ENCODE measurements at regions not wholly inside any gene's neighbourhood (a gene's known extent, or its start where the extent isn't known, plus 50 kb on each side); places are given as distances from the start of the nearest gene placed in this dataset.

- Histone ChIP-seq H3K9me3 (ENCODE audit: control insufficient read depth, insufficient read depth, low read depth, low read length) (no peaks in the 10 kb centered on the region), H3K4me3 (ENCODE audit: low read depth, low read length) (no peak overlapping the region), H3K27ac (ENCODE audit: extremely low read depth, low read depth, low read length) (no peak overlapping the region), H3K36me3 (ENCODE audit: control insufficient read depth in 2 of 2, insufficient read depth in 1 of 2, low read length in 2 of 2) (no peaks in the 10 kb centered on the region), H3K4me1 (ENCODE audit: control insufficient read depth, insufficient read depth, low read length) (no peaks in the 10 kb centered on the region)
- CTCF ChIA-PET = interaction anchor here (0.6 to 2.6 kb wide), 11 partner anchors 8 to 1229 kb away, joined by 3 to 11 read pairs (median 4); no protein-coding TSS in a partner anchor
- TF ChIP-seq ZNF707 (tag by site-specific recombination; IDR thresholded peaks at IDR 0.05) = no peak
- TF ChIP-seq ZSCAN18 (tag by site-specific recombination; IDR thresholded peaks at IDR 0.05) = no peak
- no peak for TF ChIP-seq PRDM6 (tag by site-specific recombination; IDR thresholded peaks at IDR 0.05)
- TF ChIP-seq, protein P1, sequence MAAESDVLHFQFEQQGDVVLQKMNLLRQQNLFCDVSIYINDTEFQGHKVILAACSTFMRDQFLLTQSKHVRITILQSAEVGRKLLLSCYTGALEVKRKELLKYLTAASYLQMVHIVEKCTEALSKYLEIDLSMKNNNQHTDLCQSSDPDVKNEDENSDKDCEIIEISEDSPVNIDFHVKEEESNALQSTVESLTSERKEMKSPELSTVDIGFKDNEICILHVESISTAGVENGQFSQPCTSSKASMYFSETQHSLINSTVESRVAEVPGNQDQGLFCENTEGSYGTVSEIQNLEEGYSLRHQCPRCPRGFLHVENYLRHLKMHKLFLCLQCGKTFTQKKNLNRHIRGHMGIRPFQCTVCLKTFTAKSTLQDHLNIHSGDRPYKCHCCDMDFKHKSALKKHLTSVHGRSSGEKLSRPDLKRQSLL (tag by site-specific recombination; IDR thresholded peaks at IDR 0.05) = no peak
- TF ChIP-seq ZNF664 (tag by site-specific recombination; IDR thresholded peaks at IDR 0.05) = no peak
- TF ChIP-seq ZNF362 (tag by site-specific recombination; IDR thresholded peaks at IDR 0.05) = no peak
- TF ChIP-seq KLF10 (tag by site-specific recombination; IDR thresholded peaks at IDR 0.05) = no peak
- TF ChIP-seq ZNF202 (tag by site-specific recombination; IDR thresholded peaks at IDR 0.05; ENCODE audit: borderline replicate concordance) = no peak
- no peak for TF ChIP-seq ZNF571 (tag by site-specific recombination; IDR thresholded peaks at IDR 0.05)
- TF ChIP-seq ZNF157 (tag by site-specific recombination; IDR thresholded peaks at IDR 0.05) = no peak
- TF ChIP-seq, protein P2, sequence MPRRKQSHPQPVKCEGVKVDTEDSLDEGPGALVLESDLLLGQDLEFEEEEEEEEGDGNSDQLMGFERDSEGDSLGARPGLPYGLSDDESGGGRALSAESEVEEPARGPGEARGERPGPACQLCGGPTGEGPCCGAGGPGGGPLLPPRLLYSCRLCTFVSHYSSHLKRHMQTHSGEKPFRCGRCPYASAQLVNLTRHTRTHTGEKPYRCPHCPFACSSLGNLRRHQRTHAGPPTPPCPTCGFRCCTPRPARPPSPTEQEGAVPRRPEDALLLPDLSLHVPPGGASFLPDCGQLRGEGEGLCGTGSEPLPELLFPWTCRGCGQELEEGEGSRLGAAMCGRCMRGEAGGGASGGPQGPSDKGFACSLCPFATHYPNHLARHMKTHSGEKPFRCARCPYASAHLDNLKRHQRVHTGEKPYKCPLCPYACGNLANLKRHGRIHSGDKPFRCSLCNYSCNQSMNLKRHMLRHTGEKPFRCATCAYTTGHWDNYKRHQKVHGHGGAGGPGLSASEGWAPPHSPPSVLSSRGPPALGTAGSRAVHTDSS (tag by site-specific recombination; IDR thresholded peaks at IDR 0.05) = no peak
- TF ChIP-seq ZNF692 (tag by site-specific recombination; IDR thresholded peaks at IDR 0.05) = no peak
- TF ChIP-seq ZNF112 (tag by site-specific recombination; IDR thresholded peaks at IDR 0.05) = no peak
- TF ChIP-seq ATF2 (tag by site-specific recombination; IDR thresholded peaks at IDR 0.05; ENCODE audit: low read depth) = no peak
- TF ChIP-seq ZNF510 (tag by site-specific recombination; IDR thresholded peaks at IDR 0.05; ENCODE audit: insufficient replicate concordance) = no peak
- POLR2A ChIA-PET = no interaction called here
Observed at GRCh38 chr2:198656869-198657268, 800.9 kb downstream of the SATB2 start.
